Endothelial cell of umbilical vein (primary cell): ENCODE measurements at regions not wholly inside any gene's neighbourhood (a gene's known extent, or its start where the extent isn't known, plus 50 kb on each side); places are given as distances from the start of the nearest gene placed in this dataset.

Experiments
- BruUV-seq: library from RNA; stranded (reverse); fragments of 400-500 nt; replicated peaks from 2 replicates; lab custom pipeline; 2021; lab: Mats Ljungman, UMichigan
- CTCF ChIA-PET: fragments of 300-600, 350-600 bp; sonication (Branson Sonifier 250); formaldehyde crosslinking; loops from one replicate; lab custom pipeline; 2021; ENCODE audit warnings: antibody characterized with exemption, inconsistent platforms; lab: Charles Lee
- POLR2A ChIA-PET: fragments of 300-600, 350-600 bp; sonication (Branson Sonifier 250); formaldehyde crosslinking; loops from one replicate; lab custom pipeline; 2021; ENCODE audit warnings: antibody characterized with exemption, inconsistent platforms; lab: Charles Lee
- DNase-seq: peaks from one replicate; pipeline ENCODE4 v3.0.0-alpha.2; 2011; ENCODE audit warnings: low read depth, low spot score
- FAIRE-seq: peaks from 2 replicates; lab custom pipeline; 2011; peaks lifted over from hg19 to GRCh38; lab: Jason Lieb, UNC
- H2AFZ ChIP-seq: 2 replicates; pipeline ENCODE4 v1.6.0; 2012; ENCODE audit warnings: low read depth, low read length, control low read depth, inconsistent platforms
- H3K27ac ChIP-seq: 2 replicates; pipeline ENCODE4 v1.5.1; 2011; ENCODE audit warnings: low read depth, mild to moderate bottlenecking, control low read depth, low read length, moderate library complexity; ENCODE audit not compliant: insufficient read depth
- H3K27me3 ChIP-seq, 2 experiments: 2 replicates each; pipeline versions ENCODE4 v1.6.0 to v1.6.1; 2011; ENCODE audit warnings: low read length in 2 of 2, mixed read lengths in 1 of 2; ENCODE audit not compliant: control insufficient read depth in 2 of 2, insufficient read depth in 2 of 2
- H3K36me3 ChIP-seq, 2 experiments: 2 replicates in 1 of 2; 3 replicates in 1 of 2; pipeline ENCODE4 v1.5.1; 2011; ENCODE audit warnings: low read length in 2 of 2, mild to moderate bottlenecking in 1 of 2, moderate library complexity in 1 of 2; ENCODE audit not compliant: control insufficient read depth in 2 of 2, insufficient read depth in 2 of 2; ENCODE audit errors: extremely low read depth in 1 of 2
- H3K4me1 ChIP-seq: 3 replicates; pipeline ENCODE4 v1.5.1; 2011; ENCODE audit warnings: mild to moderate bottlenecking, low read length; ENCODE audit not compliant: control insufficient read depth, insufficient read depth; ENCODE audit errors: extremely low read depth
- H3K4me2 ChIP-seq: 2 replicates; pipeline ENCODE4 v1.6.1; 2011; ENCODE audit warnings: low read length, control low read depth, mixed read lengths; ENCODE audit not compliant: insufficient read depth
- H3K4me3 ChIP-seq, 3 experiments: fragments of 200-600 bp in 1 of 3; sonication (generic), shearing (Covaris generic) in 1 of 3; replicated peaks in 1 of 3; 2 replicates each; pipeline ENCODE4 v1.5.1; 2011 to 2016; ENCODE audit warnings: control low read depth in 3 of 3, low read length in 3 of 3, mild to moderate bottlenecking in 2 of 3, inconsistent platforms in 1 of 3, low read depth in 1 of 3, moderate library complexity in 1 of 3; ENCODE audit not compliant: insufficient read depth in 1 of 3
- H3K79me2 ChIP-seq: 2 replicates; pipeline ENCODE4 v1.6.0; 2012; ENCODE audit warnings: low read length, inconsistent platforms; ENCODE audit not compliant: control insufficient read depth, insufficient read depth
- H3K9ac ChIP-seq: replicated peaks from 2 replicates; pipeline ENCODE3; 2011; ENCODE audit warnings: low read length, control low read depth; ENCODE audit not compliant: insufficient read depth; ENCODE audit errors: extremely low read depth
- H3K9me1 ChIP-seq: replicated peaks from 3 replicates; pipeline ENCODE4 v1.6.0; 2011; ENCODE audit warnings: mild to moderate bottlenecking, low read length; ENCODE audit not compliant: control insufficient read depth, insufficient read depth; ENCODE audit errors: extremely low read depth
- H3K9me3 ChIP-seq: replicated peaks from 2 replicates; pipeline ENCODE4 v1.5.1; 2012; ENCODE audit warnings: low read length, inconsistent platforms; ENCODE audit not compliant: control insufficient read depth, insufficient read depth
- H4K20me1 ChIP-seq: replicated peaks from 2 replicates; pipeline ENCODE3; 2011; ENCODE audit warnings: mild to moderate bottlenecking, low read length; ENCODE audit not compliant: control insufficient read depth, insufficient read depth; ENCODE audit errors: extremely low read depth
- CTCF ChIP-seq, 2 donors: IDR thresholded peaks; 1 replicate in 1 of 2; 2 replicates in 1 of 2; pipeline ENCODE4 v1.5.1; 2011; ENCODE audit warnings: low read length in 2 of 2, mild to moderate bottlenecking in 2 of 2, moderate library complexity in 2 of 2, control low read depth in 1 of 2, inconsistent platforms in 1 of 2, low read depth in 1 of 2; ENCODE audit not compliant: insufficient read depth in 1 of 2; ENCODE audit errors: extremely low read depth in 1 of 2
- EZH2 ChIP-seq: IDR thresholded peaks from 2 replicates; pipeline ENCODE4 v1.6.1; 2012; ENCODE audit warnings: borderline replicate concordance, low read depth, mild to moderate bottlenecking, moderate library complexity, low read length, inconsistent platforms; ENCODE audit not compliant: severe bottlenecking
- FOS ChIP-seq: IDR thresholded peaks from 2 replicates; pipeline ENCODE4 v1.6.1; 2011; ENCODE audit warnings: mild to moderate bottlenecking, low read length, moderate library complexity, borderline replicate concordance; ENCODE audit not compliant: insufficient read depth
- GATA2 ChIP-seq: IDR thresholded peaks from 2 replicates; pipeline ENCODE4 v1.7.0; 2011; ENCODE audit warnings: low read depth, mild to moderate bottlenecking, moderate library complexity, mixed read lengths, low read length; ENCODE audit not compliant: insufficient read length, insufficient read depth
- JUN ChIP-seq: IDR thresholded peaks from 2 replicates; pipeline ENCODE4 v1.6.1; 2011; ENCODE audit warnings: borderline replicate concordance, low read depth; ENCODE audit not compliant: insufficient read length, insufficient read depth
- MAX ChIP-seq: IDR thresholded peaks from 2 replicates; pipeline ENCODE4 v1.6.1; 2011; ENCODE audit not compliant: insufficient read depth, insufficient read length
- MYC ChIP-seq: IDR thresholded peaks from one replicate; pipeline ENCODE4 v1.6.1; 2011; ENCODE audit warnings: mild to moderate bottlenecking, low read depth, low read length
- POLR2A ChIP-seq: IDR thresholded peaks from 2 replicates; pipeline ENCODE4 v1.6.1; 2012; ENCODE audit warnings: low read depth, mild to moderate bottlenecking, control low read depth, low read length
- POLR2AphosphoS5 ChIP-seq: IDR thresholded peaks from 2 replicates; pipeline ENCODE4 v1.6.1; 2012; ENCODE audit warnings: low read depth, mild to moderate bottlenecking, control low read depth, low read length, moderate library complexity; ENCODE audit not compliant: insufficient read depth
- dilution Hi-C: fragments of 300-500 bp; cut with MboI; formaldehyde crosslinking; loops from one replicate; pipeline ENCODE4 v1.15.0; 2019; ENCODE audit warnings: low sequenced_read_pairs; ENCODE audit not compliant: extremely low pct_ligation_motif_present
- intact Hi-C: fragments of 100-400 bp; cut with micrococcal nuclease; formaldehyde crosslinking; loops from one replicate; pipeline ENCODE4 v1.10.0; 2022

GRCh38 chr11:23956586-23956985 lies 540.3 kb upstream of the LUZP2 start:
- intact Hi-C loops (no loop called here), dilution Hi-C loops (no loop called here)
- TF ChIP-seq FOS (no peak), MAX (no peak), POLR2AphosphoS5 (no peak), EZH2 (no peak), GATA2 (no peak), JUN (no peak), CTCF (IDR thresholded peaks at IDR 0.05; ENCODE audit: extremely low read depth in 1 of 2, insufficient read depth in 1 of 2, low read depth in 1 of 2, low read length in 2 of 2) (no peak), POLR2A (no peak), MYC (no peak)
- H3K4me3 ChIP-seq, result no peak overlapping the region
- no peak overlapping the region for H2AFZ ChIP-seq
- no peak overlapping the region for H3K9ac ChIP-seq
- H3K9me1 ChIP-seq, result no peaks in the 10 kb centered on the region
- no peak for FAIRE-seq
- ChIA-PET CTCF (no interaction called here), POLR2A (no interaction called here)
- BruUV-seq, result no TSS peak
- no peak overlapping the region for H3K27ac ChIP-seq
- no peaks in the 10 kb centered on the region for H3K36me3 ChIP-seq
- no peaks in the 10 kb centered on the region for H3K79me2 ChIP-seq
- H4K20me1 ChIP-seq, result no peaks in the 10 kb centered on the region
- no peaks in the 10 kb centered on the region for H3K27me3 ChIP-seq
- no peaks in the 10 kb centered on the region for H3K9me3 ChIP-seq
- no peak overlapping the region for H3K4me2 ChIP-seq
- DNase-seq, result no peak
- H3K4me1 ChIP-seq, result no peaks in the 10 kb centered on the region
